ACC112 (cell line): ENCODE measurements at regions not wholly inside any gene's neighbourhood (a gene's known extent, or its start where the extent isn't known, plus 50 kb on each side); places are given as distances from the start of the nearest gene placed in this dataset.
"Not testable (repeated sequence)": the region's sequence is repeated elsewhere in the genome, so short reads cannot be mapped to it uniquely, and the experiment has no call there.

Source experiments
- H2AFZ ChIP-seq: fragments of 200-600 bp; sonication (generic); one replicate; pipeline ENCODE4 v1.6.0; 2017; ENCODE audit warnings: antibody characterized with exemption, low read length; ENCODE audit not compliant: unreplicated experiment
- H3K27ac ChIP-seq: fragments of 200-600 bp; sonication (generic); 2 replicates; pipeline ENCODE4 v1.5.1; 2014; ENCODE audit warnings: low read depth, mild to moderate bottlenecking, antibody characterized with exemption, low read length, moderate library complexity
- H3K27me3 ChIP-seq: fragments of 200-600 bp; sonication (generic); 2 replicates; pipeline ENCODE4 v1.6.1; 2014; ENCODE audit warnings: mild to moderate bottlenecking, antibody characterized with exemption, low read length, moderate library complexity, mixed read lengths; ENCODE audit not compliant: insufficient read depth
- H3K36me3 ChIP-seq: fragments of 200-600 bp; sonication (generic); 2 replicates; pipeline ENCODE4 v1.6.1; 2016; ENCODE audit warnings: mild to moderate bottlenecking, antibody characterized with exemption, low read length, moderate library complexity, mixed read lengths; ENCODE audit not compliant: insufficient read depth
- H3K4me1 ChIP-seq: fragments of 200-600 bp; sonication (generic); one replicate; pipeline ENCODE4 v1.6.1; 2016; ENCODE audit warnings: low read length, mixed read lengths; ENCODE audit not compliant: insufficient read depth, unreplicated experiment, control insufficient read depth
- H3K4me3 ChIP-seq: fragments of 200-600 bp; sonication (generic); 2 replicates; pipeline ENCODE4 v1.5.1; 2014; ENCODE audit warnings: mild to moderate bottlenecking, low read depth, low read length
- H3K79me2 ChIP-seq: fragments of 200-600 bp; sonication (generic); one replicate; pipeline ENCODE4 v1.6.0; 2016; ENCODE audit warnings: low read length; ENCODE audit not compliant: control insufficient read depth, unreplicated experiment, insufficient read depth

GRCh38 chr7:47179812-47180515 is 401.9 kb downstream of the TNS3 start:
- Histone ChIP-seq H3K4me1 (no peaks in the 10 kb centered on the region), H3K36me3 (no peaks in the 10 kb centered on the region), H3K27ac (no peak overlapping the region), H3K27me3 (peaks cover 19% of the 10 kb centered on the region), H2AFZ (no peak overlapping the region), H3K79me2 (no peaks in the 10 kb centered on the region), H3K4me3 (no peak overlapping the region)

DNA sequence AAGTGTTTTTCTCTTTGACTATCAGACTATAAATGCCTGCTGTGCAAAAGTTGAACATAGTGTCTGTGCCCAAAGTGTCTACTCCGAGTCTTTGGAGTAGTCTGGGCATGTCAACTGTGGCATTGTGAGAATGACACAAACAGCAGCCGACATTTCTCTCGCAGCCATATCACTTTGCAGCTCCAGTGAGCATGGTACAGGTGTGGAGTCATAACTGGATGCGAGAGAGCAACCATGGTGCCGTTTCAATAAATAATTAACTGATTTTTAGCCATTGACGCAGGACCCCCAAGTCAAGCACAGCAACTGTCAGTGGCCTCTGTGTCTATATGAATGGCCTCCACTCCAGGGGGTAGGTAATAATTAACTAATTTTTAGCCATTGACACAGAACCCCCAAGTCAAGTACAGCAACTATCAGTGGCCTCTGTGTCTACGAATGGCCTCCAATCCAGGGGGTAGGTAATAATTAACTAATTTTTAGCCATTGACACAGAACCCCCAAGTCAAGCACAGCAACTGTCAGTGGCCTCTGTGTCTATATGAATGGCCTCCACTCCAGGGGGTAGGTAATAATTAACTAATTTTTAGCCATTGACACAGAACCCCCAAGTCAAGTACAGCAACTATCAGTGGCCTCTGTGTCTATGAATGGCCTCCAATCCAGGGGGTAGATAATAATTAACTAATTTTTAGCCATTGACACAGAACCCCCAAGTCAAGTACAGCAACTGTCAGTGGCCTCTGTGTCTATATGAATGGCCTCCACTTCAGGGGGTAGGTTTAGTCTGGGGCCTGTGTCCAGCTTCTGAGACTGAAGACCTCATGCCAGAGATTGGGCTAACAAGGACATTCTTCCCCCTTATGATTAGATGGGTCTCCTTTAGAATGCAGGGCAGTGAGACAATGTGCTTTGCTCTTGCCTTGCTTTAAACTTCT is 409.0 kb downstream of the TNS3 start:
- H3K36me3 ChIP-seq, H2AFZ ChIP-seq, H3K4me3 ChIP-seq, H3K4me1 ChIP-seq, H3K27me3 ChIP-seq, H3K27ac ChIP-seq, H3K79me2 ChIP-seq: not testable (repeated sequence)

DNA sequence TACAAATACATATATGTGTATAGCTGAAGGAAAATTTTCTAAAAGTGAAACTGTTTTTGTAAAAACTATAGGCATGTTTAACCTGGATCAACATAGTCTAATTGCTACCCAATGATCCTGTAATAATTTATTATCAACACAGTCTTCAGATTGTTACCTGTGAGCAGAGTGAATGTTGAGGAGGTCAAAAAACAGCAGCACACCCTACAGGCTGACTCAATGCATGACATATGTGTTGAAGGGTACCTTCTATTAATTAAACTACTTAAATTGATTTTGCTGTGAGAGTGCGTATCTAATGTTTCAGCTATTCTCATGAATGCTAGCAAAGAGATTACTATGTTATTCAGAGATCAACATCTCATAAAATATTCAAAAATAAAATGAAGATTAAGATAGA is 411.4 kb downstream of the TNS3 start:
- Histone ChIP-seq H3K36me3 (no peaks in the 10 kb centered on the region), H3K79me2 (no peaks in the 10 kb centered on the region), H3K4me1 (no peaks in the 10 kb centered on the region), H2AFZ (no peak overlapping the region), H3K4me3 (no peak overlapping the region), H3K27me3 (no peaks in the 10 kb centered on the region), H3K27ac (no peak overlapping the region)

DNA sequence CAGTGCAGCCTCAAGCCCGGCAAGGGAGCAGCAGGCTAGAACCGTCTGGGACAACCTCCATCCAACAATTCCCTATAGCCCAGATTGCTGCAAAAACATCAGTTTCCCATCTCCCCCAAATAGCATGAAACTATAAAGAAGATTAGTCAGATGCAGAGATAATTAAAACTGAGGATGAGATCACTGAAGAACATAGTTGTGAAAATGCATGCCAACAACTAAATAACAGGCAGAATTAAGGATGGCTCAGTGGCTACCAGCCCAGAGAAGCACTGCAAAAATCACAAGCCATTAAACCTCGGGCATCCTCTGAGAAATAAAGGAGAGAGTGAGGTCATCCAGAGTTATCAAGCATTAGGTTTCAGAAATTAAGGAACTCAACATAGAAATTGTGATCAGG is 427.1 kb downstream of the TNS3 start:
- H3K36me3 ChIP-seq: no peaks in the 10 kb centered on the region
- H2AFZ ChIP-seq: no peak overlapping the region
- no peaks in the 10 kb centered on the region for H3K79me2 ChIP-seq
- peaks cover 17% of the 10 kb centered on the region for H3K4me1 ChIP-seq
- H3K27ac ChIP-seq: no peak overlapping the region
- no peak overlapping the region for H3K4me3 ChIP-seq
- no peaks in the 10 kb centered on the region for H3K27me3 ChIP-seq

GRCh38 chr7:47153576-47153975 is 428.3 kb downstream of the TNS3 start:
- Histone ChIP-seq H3K79me2 (no peaks in the 10 kb centered on the region), H3K27me3 (no peaks in the 10 kb centered on the region), H3K36me3 (no peaks in the 10 kb centered on the region), H2AFZ (no peak overlapping the region), H3K27ac (peak overlapping the region; percentile 26; the same call in 1 of the 2 replicates), H3K4me1 (peaks cover 21% of the 10 kb centered on the region), H3K4me3 (no peak overlapping the region)

GRCh38 chr7:47153058-47153457 is 428.9 kb downstream of the TNS3 start:
- Histone ChIP-seq H3K36me3 (no peaks in the 10 kb centered on the region), H3K27me3 (no peaks in the 10 kb centered on the region), H3K79me2 (no peaks in the 10 kb centered on the region), H2AFZ (no peak overlapping the region), H3K4me3 (no peak overlapping the region), H3K4me1 (peaks cover 27% of the 10 kb centered on the region), H3K27ac (peak overlapping the region; percentile 34)

DNA sequence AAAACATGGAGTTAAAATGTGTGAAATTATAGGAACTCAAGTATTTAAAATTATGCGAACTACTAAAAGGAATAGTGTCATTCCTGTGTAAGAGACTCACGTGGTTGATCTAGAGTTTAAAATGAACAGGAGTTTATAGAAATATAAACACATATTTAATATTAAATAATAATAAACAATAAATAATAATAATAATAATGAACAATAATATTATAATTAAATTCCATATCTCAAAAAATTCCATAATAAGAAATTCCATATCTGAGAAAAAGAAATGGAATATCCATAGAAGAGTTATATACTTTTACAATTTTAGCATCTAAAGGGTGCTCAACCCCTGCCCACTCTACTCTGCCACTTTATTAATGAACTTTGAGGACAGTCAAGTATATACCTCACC is 429.6 kb downstream of the TNS3 start:
- no peaks in the 10 kb centered on the region for H3K27me3 ChIP-seq
- H3K4me1 ChIP-seq: peaks cover 28% of the 10 kb centered on the region
- H3K79me2 ChIP-seq: no peaks in the 10 kb centered on the region
- no peak overlapping the region for H2AFZ ChIP-seq
- H3K4me3 ChIP-seq: no peak overlapping the region
- no peaks in the 10 kb centered on the region for H3K36me3 ChIP-seq
- peak overlapping the region; percentile 34 for H3K27ac ChIP-seq

- Histone ChIP-seq H3K4me3 (no peak overlapping the region), H3K36me3 (no peaks in the 10 kb centered on the region), H3K79me2 (no peaks in the 10 kb centered on the region), H2AFZ (peak overlapping the region; percentile 44), H3K27ac (peak overlapping the region; percentile 49), H3K27me3 (no peaks in the 10 kb centered on the region), H3K4me1 (peaks cover 28% of the 10 kb centered on the region)
Measured at GRCh38 chr7:47150497-47151260, 431.2 kb downstream of the TNS3 start.

GRCh38 chr7:47149971-47150370 is 431.9 kb downstream of the TNS3 start:
- Histone ChIP-seq H2AFZ (no peak overlapping the region), H3K79me2 (no peaks in the 10 kb centered on the region), H3K27me3 (no peaks in the 10 kb centered on the region), H3K36me3 (no peaks in the 10 kb centered on the region), H3K27ac (no peak overlapping the region), H3K4me3 (no peak overlapping the region), H3K4me1 (peaks cover 28% of the 10 kb centered on the region)

DNA sequence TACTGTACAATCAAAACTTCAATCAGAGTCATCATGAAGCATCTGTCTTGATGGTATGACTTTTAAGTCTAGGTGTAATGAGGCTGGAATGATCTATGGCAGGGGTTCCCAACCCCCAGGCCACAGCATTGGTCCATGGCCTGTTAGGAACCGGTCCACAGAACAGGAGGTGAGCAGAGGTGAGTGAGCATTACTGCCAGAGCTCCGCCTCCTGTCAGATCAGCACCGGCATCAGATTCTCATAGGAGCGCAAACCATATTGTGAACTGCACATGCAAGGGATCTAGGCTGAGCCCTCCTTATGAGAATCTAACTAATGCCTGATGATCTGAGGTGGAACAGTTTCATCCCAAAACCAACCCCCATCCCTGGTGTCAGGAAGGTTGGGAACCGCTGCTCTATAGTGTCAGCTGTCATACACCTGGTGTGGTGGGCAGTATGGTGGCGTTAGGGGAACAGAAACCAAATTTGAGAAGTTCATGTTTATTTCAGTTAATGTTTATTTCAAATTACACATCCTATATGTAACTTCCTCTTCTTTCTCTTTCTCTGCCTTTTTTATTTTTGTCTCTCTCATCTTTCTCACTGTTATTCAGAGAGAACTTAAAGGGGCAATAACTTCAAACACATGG is 432.6 kb downstream of the TNS3 start:
- Histone ChIP-seq H3K27me3 (no peaks in the 10 kb centered on the region), H3K4me1 (peaks cover 33% of the 10 kb centered on the region), H3K27ac (peak overlapping the region; percentile 13; the same call in 1 of the 2 replicates), H2AFZ (peak overlapping the region; percentile 56), H3K79me2 (no peaks in the 10 kb centered on the region), H3K36me3 (no peaks in the 10 kb centered on the region), H3K4me3 (no peak overlapping the region)
